H9 (cell line): ENCODE measurements at regions not wholly inside any gene's neighbourhood (a gene's known extent, or its start where the extent isn't known, plus 50 kb on each side); places are given as distances from the start of the nearest gene placed in this dataset.

Experiments used
- DNase-seq: peaks from one replicate; pipeline ENCODE4 v3.0.0-alpha.2; 2017
- H2AFZ ChIP-seq: one replicate; pipeline ENCODE4 v1.6.1; 2013; ENCODE audit warnings: mild to moderate bottlenecking, low read length, control low read depth, moderate library complexity
- H2AK5ac ChIP-seq: 2 replicates; pipeline ENCODE4 v1.6.1; 2013; ENCODE audit warnings: low read length, control low read depth, mixed read lengths; ENCODE audit not compliant: insufficient read length
- H2BK120ac ChIP-seq: one replicate; pipeline ENCODE4 v1.6.1; 2013; ENCODE audit warnings: low read depth, mild to moderate bottlenecking, low read length, control low read depth, inconsistent platforms; ENCODE audit not compliant: poor library complexity, severe bottlenecking
- H2BK12ac ChIP-seq: 2 replicates; pipeline ENCODE4 v1.6.1; 2013; ENCODE audit warnings: low read length, control low read depth, mixed read lengths, low read depth; ENCODE audit not compliant: insufficient read length
- H2BK15ac ChIP-seq: 2 replicates; pipeline ENCODE4 v1.6.1; 2013; ENCODE audit warnings: low read depth, low read length, control low read depth
- H2BK20ac ChIP-seq: one replicate; pipeline ENCODE4 v1.6.1; 2013; ENCODE audit warnings: low read depth, mild to moderate bottlenecking, low read length, control low read depth, inconsistent platforms; ENCODE audit not compliant: poor library complexity, severe bottlenecking
- H2BK5ac ChIP-seq: 2 replicates; pipeline ENCODE4 v1.6.1; 2013; ENCODE audit warnings: low read length, control low read depth, mixed read lengths; ENCODE audit not compliant: insufficient read length
- H3K14ac ChIP-seq: 2 replicates; pipeline ENCODE4 v1.6.1; 2013; ENCODE audit warnings: low read length, control low read depth; ENCODE audit not compliant: insufficient read depth
- H3K18ac ChIP-seq: 2 replicates; pipeline ENCODE4 v1.6.1; 2013; ENCODE audit warnings: low read depth, mild to moderate bottlenecking, mixed read lengths, low read length, control low read depth; ENCODE audit not compliant: insufficient read length
- H3K23ac ChIP-seq: 2 replicates; pipeline ENCODE4 v1.6.1; 2013; ENCODE audit warnings: low read length, control low read depth, mixed read lengths, low read depth; ENCODE audit not compliant: insufficient read length
- H3K23me2 ChIP-seq: 2 replicates; pipeline ENCODE4 v1.6.1; 2013; ENCODE audit warnings: low read depth, mild to moderate bottlenecking, mixed read lengths, low read length, control low read depth; ENCODE audit not compliant: insufficient read length, poor library complexity, severe bottlenecking
- H3K27ac ChIP-seq: 2 replicates; pipeline ENCODE4 v1.5.1; 2013; ENCODE audit warnings: low read length, control low read depth, mixed read lengths, low read depth; ENCODE audit not compliant: insufficient read length
- H3K27me3 ChIP-seq: 2 replicates; pipeline ENCODE4 v1.6.1; 2013; ENCODE audit warnings: low read length, control low read depth, inconsistent platforms; ENCODE audit not compliant: insufficient read depth
- H3K4ac ChIP-seq: 2 replicates; pipeline ENCODE4 v1.6.1; 2013; ENCODE audit warnings: low read depth, mild to moderate bottlenecking, control low read depth, inconsistent platforms, low read length, moderate library complexity
- H3K4me1 ChIP-seq: 2 replicates; pipeline ENCODE4 v1.6.1; 2013; ENCODE audit warnings: low read length, control low read depth, inconsistent platforms; ENCODE audit not compliant: insufficient read depth
- H3K4me2 ChIP-seq: 2 replicates; pipeline ENCODE4 v1.6.1; 2013; ENCODE audit warnings: low read length, control low read depth, mixed read lengths; ENCODE audit not compliant: insufficient read length, insufficient read depth
- H3K56ac ChIP-seq: 2 replicates; pipeline ENCODE4 v1.6.1; 2013; ENCODE audit warnings: low read depth, mild to moderate bottlenecking, mixed read lengths, low read length, control low read depth; ENCODE audit not compliant: insufficient read length
- H3K79me1 ChIP-seq: 2 replicates; pipeline ENCODE4 v1.6.1; 2013; ENCODE audit warnings: low read depth, mild to moderate bottlenecking, moderate library complexity, low read length, control low read depth, inconsistent platforms; ENCODE audit not compliant: insufficient read depth, poor library complexity, severe bottlenecking
- H3K79me2 ChIP-seq: 2 replicates; pipeline ENCODE4 v1.6.1; 2013; ENCODE audit warnings: low read length, control low read depth, inconsistent platforms; ENCODE audit not compliant: insufficient read depth
- H3K9ac ChIP-seq: 2 replicates; pipeline ENCODE4 v1.6.1; 2013; ENCODE audit warnings: low read length, control low read depth, mixed read lengths; ENCODE audit not compliant: insufficient read length; ENCODE audit errors: extremely low read depth
- H3K9me3 ChIP-seq: one replicate; pipeline ENCODE4 v1.6.1; 2013; ENCODE audit warnings: low read depth, low read length, inconsistent platforms; ENCODE audit not compliant: control insufficient read depth
- H3T11ph ChIP-seq: one replicate; pipeline ENCODE4 v1.6.1; 2013; ENCODE audit warnings: mild to moderate bottlenecking, low read length, control low read depth, inconsistent platforms
- H4K20me1 ChIP-seq: one replicate; pipeline ENCODE4 v1.6.1; 2013; ENCODE audit not compliant: control insufficient read depth, insufficient read length, insufficient read depth
- H4K5ac ChIP-seq: 2 replicates; pipeline ENCODE4 v1.6.1; 2013; ENCODE audit warnings: low read depth, mild to moderate bottlenecking, mixed read lengths, low read length, control low read depth; ENCODE audit not compliant: insufficient read length
- H4K8ac ChIP-seq: replicated peaks from 2 replicates; pipeline ENCODE4 v1.6.1; 2013; ENCODE audit warnings: low read length, control low read depth, mixed read lengths, low read depth; ENCODE audit not compliant: insufficient read length
- H4K91ac ChIP-seq: 2 replicates; pipeline ENCODE4 v1.6.1; 2013; ENCODE audit warnings: low read depth, mild to moderate bottlenecking, moderate library complexity, mixed read lengths, low read length, control low read depth; ENCODE audit not compliant: insufficient read length
- H3K27ac Mint-ChIP-seq, 3 experiments: 2 replicates in 2 of 3; 3 replicates in 1 of 3; pipeline ENCODE4 v1.8.0; 2020 to 2021; ENCODE audit warnings: mixed read lengths in 3 of 3, mild to moderate bottlenecking in 1 of 3, moderate library complexity in 1 of 3
- H3K27me3 Mint-ChIP-seq: 2 replicates; pipeline ENCODE4 v1.8.0; 2021; ENCODE audit warnings: low read depth, mild to moderate bottlenecking, moderate library complexity, mixed read lengths
- H3K36me3 Mint-ChIP-seq, 3 experiments: 2 replicates in 2 of 3; 3 replicates in 1 of 3; pipeline ENCODE4 v1.8.0; 2020 to 2021; ENCODE audit warnings: low read depth in 3 of 3, mixed read lengths in 3 of 3; ENCODE audit not compliant: insufficient read depth in 1 of 3
- H3K4me1 Mint-ChIP-seq, 2 experiments: 2 replicates each; pipeline ENCODE4 v1.8.0; 2020; ENCODE audit warnings: mixed read lengths in 2 of 2
- H3K4me3 Mint-ChIP-seq, 2 experiments: 2 replicates in 1 of 2; 3 replicates in 1 of 2; pipeline ENCODE4 v1.8.0; 2020 to 2021; ENCODE audit warnings: mild to moderate bottlenecking in 2 of 2, mixed read lengths in 2 of 2, moderate library complexity in 1 of 2
- H3K9me3 Mint-ChIP-seq, 2 experiments: 2 replicates in 1 of 2; 3 replicates in 1 of 2; pipeline ENCODE4 v1.8.0; 2020; ENCODE audit warnings: mild to moderate bottlenecking in 2 of 2, mixed read lengths in 2 of 2, moderate library complexity in 1 of 2
- CTCF ChIP-seq: fragments of 200-600 bp; sonication (generic); conservative IDR thresholded peaks from 3 replicates; pipeline ENCODE4 v1.8.0; 2021; ENCODE audit warnings: antibody characterized with exemption, mild to moderate bottlenecking
- WGBS: extraction: QIAGEN DNeasy Blood & Tissue Kit; methylation state at CpG from one replicate; pipeline ENCODE4 v1.1.7; 2013; ENCODE audit warnings: missing lambda C conversion rate, low lambda C conversion rate, mixed read lengths; ENCODE audit not compliant: insufficient read length; ENCODE audit errors: extremely low coverage; 5-methylcytosine and 5-hydroxymethylcytosine counted together

GRCh38 chr7:70940597-70940996, 191.3 kb upstream of the GALNT17 start:
- no peak overlapping the region for H2BK12ac ChIP-seq
- no peak overlapping the region for H3K14ac ChIP-seq
- no peaks in the 10 kb centered on the region for H3K79me2 ChIP-seq
- H2BK20ac ChIP-seq = no peak overlapping the region
- Mint-ChIP-seq H3K4me1 (peaks cover 3 to 6% of the 10 kb centered on the region in 2 experiments), H3K9me3 (peaks cover 0 to 10% of the 10 kb centered on the region in 2 experiments; a peak in 4 of 5 replicates), H3K4me3 (no peak overlapping the region), H3K36me3 (peaks cover 3 to 6% (median 5%) of the 10 kb centered on the region in 3 experiments; a peak in 6 of 7 replicates), H3K27me3 (peaks cover 2% of the 10 kb centered on the region), H3K27ac (no peak overlapping the region)
- H3K23ac ChIP-seq = no peak overlapping the region
- H3K4me1 ChIP-seq = no peaks in the 10 kb centered on the region
- H3K9me3 ChIP-seq = no peaks in the 10 kb centered on the region
- H3K9ac ChIP-seq = no peak overlapping the region
- no peak overlapping the region for H3K4me2 ChIP-seq
- no peak overlapping the region for H4K8ac ChIP-seq
- H2AFZ ChIP-seq = no peak overlapping the region
- H2AK5ac ChIP-seq = no peak overlapping the region
- no peaks in the 10 kb centered on the region for H3K23me2 ChIP-seq
- no peak overlapping the region for H4K91ac ChIP-seq
- no peak overlapping the region for H3K56ac ChIP-seq
- no peak for DNase-seq
- no peak overlapping the region for H3K18ac ChIP-seq
- H3K4ac ChIP-seq = no peak overlapping the region
- H4K20me1 ChIP-seq = no peaks in the 10 kb centered on the region
- no CpG with 5 or more reads among the region's 2 CpGs for WGBS
- H4K5ac ChIP-seq = no peak overlapping the region
- H3K27ac ChIP-seq = no peak overlapping the region
- no peak overlapping the region for H2BK120ac ChIP-seq
- no peak overlapping the region for H2BK15ac ChIP-seq
- H3K27me3 ChIP-seq = no peaks in the 10 kb centered on the region
- no peak for TF ChIP-seq CTCF
- H3T11ph ChIP-seq = no peak overlapping the region
- H3K79me1 ChIP-seq = no peaks in the 10 kb centered on the region
- no peak overlapping the region for H2BK5ac ChIP-seq
